Large intestine (tissue), 3 donors: ENCODE measurements at regions not wholly inside any gene's neighbourhood (a gene's known extent, or its start where the extent isn't known, plus 50 kb on each side); places are given as distances from the start of the nearest gene placed in this dataset.

Source experiments
- DNase-seq, 2 donors: peaks; one replicate each; pipeline versions ENCODE4 v3.0.0 to v3.0.0-alpha.2; 2013
- H3K27ac ChIP-seq: one replicate; pipeline ENCODE4 v1.5.1; 2013; ENCODE audit warnings: low read length
- H3K27me3 ChIP-seq: 2 replicates; pipeline ENCODE4 v1.6.1; 2013; ENCODE audit warnings: low read length; ENCODE audit not compliant: control insufficient read depth, insufficient read depth
- H3K36me3 ChIP-seq: 2 replicates; pipeline ENCODE4 v1.6.1; 2013; ENCODE audit warnings: low read length; ENCODE audit not compliant: control insufficient read depth, insufficient read depth
- H3K4me1 ChIP-seq: one replicate; pipeline ENCODE4 v1.6.1; 2013; ENCODE audit warnings: low read length; ENCODE audit not compliant: control insufficient read depth, insufficient read depth
- H3K4me3 ChIP-seq: one replicate; pipeline ENCODE4 v1.5.1; 2013; ENCODE audit warnings: low read length
- H3K9me3 ChIP-seq: one replicate; pipeline ENCODE4 v1.6.1; 2013; ENCODE audit warnings: mild to moderate bottlenecking, low read depth, low read length, moderate library complexity; ENCODE audit not compliant: control insufficient read depth
- WGBS: methylation state at CpG from one replicate; pipeline ENCODE4 v1.1.5; 2013; ENCODE audit warnings: low lambda C conversion rate; ENCODE audit not compliant: insufficient coverage; 5-methylcytosine and 5-hydroxymethylcytosine counted together

GRCh38 chr18:22613788-22614187 is 196.1 kb upstream of the CTAGE1 start:
- 85% methylated on average over 2 of the region's 3 CpGs for WGBS
- H3K27ac ChIP-seq: no peak overlapping the region
- H3K4me3 ChIP-seq: no peak overlapping the region
- H3K27me3 ChIP-seq: no peaks in the 10 kb centered on the region
- no peaks in the 10 kb centered on the region for H3K9me3 ChIP-seq
- DNase-seq: no peak
- H3K36me3 ChIP-seq: no peaks in the 10 kb centered on the region
- H3K4me1 ChIP-seq: no peaks in the 10 kb centered on the region

DNA sequence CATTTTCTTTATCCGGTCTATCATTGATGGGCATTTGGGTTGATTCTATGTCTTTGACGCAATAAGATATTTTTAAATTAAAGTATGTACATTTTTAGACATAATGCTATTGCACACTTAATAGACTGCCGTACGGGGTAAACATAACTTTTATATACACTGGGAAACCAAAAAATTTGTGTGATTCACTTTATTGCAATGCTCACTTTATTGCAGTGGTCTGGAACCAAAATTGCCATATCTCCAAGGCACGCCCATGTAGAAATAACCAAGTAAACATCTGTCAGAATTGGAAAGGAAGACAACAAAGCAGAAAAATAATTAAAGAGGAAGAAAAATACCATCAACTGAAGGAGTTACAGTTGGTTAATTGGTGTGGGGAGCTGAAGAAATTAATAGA is 205.8 kb upstream of the CTAGE1 start:
- H3K9me3 ChIP-seq: no peaks in the 10 kb centered on the region
- H3K4me3 ChIP-seq: no peak overlapping the region
- no peak overlapping the region for H3K27ac ChIP-seq
- peaks cover 8% of the 10 kb centered on the region for H3K4me1 ChIP-seq
- no peaks in the 10 kb centered on the region for H3K36me3 ChIP-seq
- WGBS: 100% methylated on average over 3 of the region's 5 CpGs
- peaks cover 2% of the 10 kb centered on the region for H3K27me3 ChIP-seq
- DNase-seq: no peak

DNA sequence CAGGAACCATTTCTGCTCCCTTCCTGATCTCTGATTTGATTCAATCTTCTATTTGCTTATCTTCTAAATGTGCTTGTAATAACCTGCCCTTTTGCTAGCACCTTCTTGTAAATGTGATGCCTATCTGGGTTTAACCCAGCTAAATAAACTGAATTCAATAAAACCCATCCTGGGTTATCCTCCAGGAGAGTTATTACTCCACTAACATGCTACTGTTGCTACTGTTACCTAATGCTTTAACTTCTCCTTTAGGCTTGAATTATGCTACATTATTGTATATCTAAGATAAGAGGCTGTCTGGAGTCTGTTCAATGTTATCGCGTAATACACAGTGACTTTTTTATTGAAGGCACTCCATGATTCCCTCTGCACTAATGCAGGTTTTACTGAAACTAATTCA is 206.5 kb upstream of the CTAGE1 start:
- Histone ChIP-seq H3K4me3 (no peak overlapping the region), H3K9me3 (no peaks in the 10 kb centered on the region), H3K27me3 (peaks cover 2% of the 10 kb centered on the region), H3K36me3 (no peaks in the 10 kb centered on the region), H3K27ac (peak overlapping the region; percentile 85), H3K4me1 (peaks cover 8% of the 10 kb centered on the region)
- WGBS: no CpG with 5 or more reads among the region's 2 CpGs
- DNase-seq: peak in 1 of 2 donors; percentile 40

- no peaks in the 10 kb centered on the region for H3K9me3 ChIP-seq
- DNase-seq: peak; percentile 57 to 75
- H3K36me3 ChIP-seq: no peaks in the 10 kb centered on the region
- peaks cover 2% of the 10 kb centered on the region for H3K27me3 ChIP-seq
- H3K4me3 ChIP-seq: no peak overlapping the region
- peak overlapping the region; percentile 85 for H3K27ac ChIP-seq
- H3K4me1 ChIP-seq: peaks cover 8% of the 10 kb centered on the region
- WGBS: 40% methylated on average over 1 of the region's 2 CpGs
These were observed 207.7 kb upstream of the CTAGE1 start for GRCh38 chr18:22625406-22625805.

GRCh38 chr18:22626771-22627170 is 209.1 kb upstream of the CTAGE1 start:
- Histone ChIP-seq H3K27me3 (peaks cover 2% of the 10 kb centered on the region), H3K4me3 (no peak overlapping the region), H3K4me1 (peaks cover 8% of the 10 kb centered on the region), H3K27ac (no peak overlapping the region), H3K9me3 (no peaks in the 10 kb centered on the region), H3K36me3 (no peaks in the 10 kb centered on the region)
- no peak for DNase-seq
- WGBS: no CpG with 5 or more reads among the region's 3 CpGs

DNA sequence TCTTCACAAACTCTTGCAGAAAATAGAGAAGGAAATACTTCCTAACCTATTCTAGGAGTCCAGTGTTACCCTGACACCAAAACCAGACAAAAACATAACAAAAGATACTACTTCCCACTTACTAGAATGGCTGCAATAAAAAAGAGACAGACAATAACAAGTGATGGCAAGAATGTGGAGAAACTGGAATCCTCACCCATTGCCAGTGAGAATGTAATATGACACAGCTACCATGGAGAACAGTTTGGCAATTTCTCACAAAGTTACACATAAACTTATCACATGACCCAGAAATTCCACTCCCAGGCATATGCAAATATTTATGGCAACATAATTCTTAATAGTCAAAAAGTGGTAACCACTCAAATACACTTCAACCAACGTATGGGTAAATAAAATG is 209.8 kb upstream of the CTAGE1 start:
- 83% methylated on average over 1 of the region's 1 CpG for WGBS
- peaks cover 8% of the 10 kb centered on the region for H3K4me1 ChIP-seq
- no peaks in the 10 kb centered on the region for H3K36me3 ChIP-seq
- no peaks in the 10 kb centered on the region for H3K9me3 ChIP-seq
- no peak overlapping the region for H3K27ac ChIP-seq
- H3K4me3 ChIP-seq: no peak overlapping the region
- no peaks in the 10 kb centered on the region for H3K27me3 ChIP-seq
- DNase-seq: no peak

- H3K4me1 ChIP-seq: peaks cover 8% of the 10 kb centered on the region
- no CpG with 5 or more reads among the region's 14 CpGs for WGBS
- H3K27ac ChIP-seq: no peak overlapping the region
- H3K9me3 ChIP-seq: no peaks in the 10 kb centered on the region
- no peak for DNase-seq
- no peaks in the 10 kb centered on the region for H3K36me3 ChIP-seq
- H3K27me3 ChIP-seq: no peaks in the 10 kb centered on the region
- no peak overlapping the region for H3K4me3 ChIP-seq
These were observed 211.2 kb upstream of the CTAGE1 start for GRCh38 chr18:22628795-22629510.

- Histone ChIP-seq H3K4me1 (no peaks in the 10 kb centered on the region), H3K27me3 (no peaks in the 10 kb centered on the region), H3K27ac (no peak overlapping the region), H3K4me3 (no peak overlapping the region), H3K9me3 (no peaks in the 10 kb centered on the region), H3K36me3 (no peaks in the 10 kb centered on the region)
- no peak for DNase-seq
- WGBS: 92% methylated on average over 2 of the region's 2 CpGs
These were observed 213.3 kb upstream of the CTAGE1 start for GRCh38 chr18:22630980-22631379.

DNA sequence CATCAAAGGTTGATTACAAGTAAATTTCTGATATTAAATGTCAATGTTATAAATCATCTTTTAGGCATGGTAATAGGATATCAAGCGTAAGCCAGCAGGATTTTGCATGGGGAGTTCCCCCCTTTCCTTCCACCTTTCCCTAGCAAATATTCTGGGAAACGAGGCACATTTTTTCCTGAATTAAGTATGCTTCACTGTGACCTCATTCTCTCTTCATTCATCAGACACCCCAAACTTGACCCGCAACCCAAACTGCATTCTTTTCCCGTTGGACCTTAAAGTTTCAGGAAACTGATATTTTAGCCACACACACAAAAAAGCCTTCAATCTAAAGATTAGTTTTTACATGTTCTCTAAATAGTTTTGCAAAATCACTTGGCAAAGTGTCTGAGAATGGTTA is 214.5 kb upstream of the CTAGE1 start:
- 17% methylated on average over 1 of the region's 4 CpGs for WGBS
- no peak for DNase-seq
- H3K4me1 ChIP-seq: no peaks in the 10 kb centered on the region

GRCh38 chr18:22634464-22634863 is 216.7 kb upstream of the CTAGE1 start:
- no peaks in the 10 kb centered on the region for H3K9me3 ChIP-seq
- no peak overlapping the region for H3K27ac ChIP-seq
- no peaks in the 10 kb centered on the region for H3K36me3 ChIP-seq
- H3K4me3 ChIP-seq: no peak overlapping the region
- no CpG with 5 or more reads among the region's 3 CpGs for WGBS
- no peak for DNase-seq
- H3K27me3 ChIP-seq: no peaks in the 10 kb centered on the region
- no peaks in the 10 kb centered on the region for H3K4me1 ChIP-seq

More for the DNA sequence above, 214.5 kb upstream of the CTAGE1 start:
- Histone ChIP-seq H3K9me3 (no peaks in the 10 kb centered on the region), H3K27ac (no peak overlapping the region), H3K36me3 (no peaks in the 10 kb centered on the region), H3K27me3 (no peaks in the 10 kb centered on the region), H3K4me3 (no peak overlapping the region)

DNA sequence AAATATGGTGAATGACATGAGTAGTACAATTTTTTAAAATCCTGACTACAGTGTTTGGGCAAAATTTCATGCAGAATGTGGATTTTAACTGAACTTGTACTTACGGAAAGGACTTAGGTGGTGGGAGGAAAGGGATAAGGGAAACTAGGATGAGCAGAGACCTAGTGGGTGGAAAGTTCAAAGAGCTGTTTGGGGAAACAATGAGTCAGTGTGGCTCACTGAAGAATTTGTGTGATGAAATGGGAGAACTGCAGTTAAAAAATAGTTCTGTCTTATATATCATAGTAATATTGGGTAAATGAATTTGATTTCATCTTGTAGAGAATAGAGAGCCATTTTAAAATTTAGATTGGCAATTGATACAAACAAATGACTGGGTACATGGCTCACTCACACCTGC is 220.1 kb upstream of the CTAGE1 start:
- Histone ChIP-seq H3K4me1 (no peaks in the 10 kb centered on the region), H3K4me3 (no peak overlapping the region), H3K9me3 (no peaks in the 10 kb centered on the region), H3K27me3 (no peaks in the 10 kb centered on the region), H3K27ac (no peak overlapping the region), H3K36me3 (no peaks in the 10 kb centered on the region)
- DNase-seq: no peak
- no CpG with 5 or more reads among the region's 1 CpG for WGBS
